ENCODE measurements at regions not wholly inside any gene's neighbourhood (a gene's known extent, or its start where the extent isn't known, plus 50 kb on each side); places are given as distances from the start of the nearest gene placed in this dataset.

- no peak for DNase-seq
These were observed 93.5 kb upstream of the PPP1R9A start for GRCh38 chr7:94813917-94814316.

GRCh38 chr7:94823947-94824346 is 83.4 kb upstream of the PPP1R9A start:
- DNase-seq = no peak

GRCh38 chr7:94829987-94830386 is 77.4 kb upstream of the PPP1R9A start:
- no peak for DNase-seq

- no peak for DNase-seq
These were observed 75.3 kb upstream of the PPP1R9A start for GRCh38 chr7:94832051-94832450.

- DNase-seq = no peak
These were observed 73.0 kb upstream of the PPP1R9A start for GRCh38 chr7:94834359-94834758.

GRCh38 chr7:94838717-94839116 is 68.7 kb upstream of the PPP1R9A start:
- DNase-seq = no peak

GRCh38 chr7:94843553-94843952 is 63.8 kb upstream of the PPP1R9A start:
- no peak for DNase-seq

- no peak for DNase-seq
These were observed 58.9 kb upstream of the PPP1R9A start for GRCh38 chr7:94848531-94848930.

GRCh38 chr7:94848992-94849576 is 58.3 kb upstream of the PPP1R9A start:
- no peak for DNase-seq

GRCh38 chr7:94849636-94850208 is 57.7 kb upstream of the PPP1R9A start:
- no peak for DNase-seq

- DNase-seq = no peak
These were observed 51.8 kb upstream of the PPP1R9A start for GRCh38 chr7:94855589-94855988.

GRCh38 chr7:94856643-94857042 is 50.8 kb upstream of the PPP1R9A start:
- no peak for DNase-seq
